Mucosa of descending colon (tissue), 3 donors: ENCODE measurements at regions not wholly inside any gene's neighbourhood (a gene's known extent, or its start where the extent isn't known, plus 50 kb on each side); places are given as distances from the start of the nearest gene placed in this dataset.

Experiments
- ATAC-seq: fragments of 200-7000 bp; cut with Tn5 transposase; one replicate; pipeline ENCODE4 v1.9.1; 2020; ENCODE audit warnings: mild to moderate bottlenecking, moderate library complexity
- DNase-seq, 3 donors: peaks; one replicate each; pipeline ENCODE4 v3.0.0-alpha.2; 2020
- H3K36me3 ChIP-seq: fragments of 200-600 bp; one replicate; pipeline ENCODE4 v1.8.0; 2021; ENCODE audit warnings: low read depth, mild to moderate bottlenecking
- H3K4me1 ChIP-seq: fragments of 200-600 bp; one replicate; pipeline ENCODE4 v1.8.0; 2021; ENCODE audit warnings: low read depth, mild to moderate bottlenecking
- H3K4me3 ChIP-seq: fragments of 200-600 bp; one replicate; pipeline ENCODE4 v1.8.0; 2021; ENCODE audit warnings: mild to moderate bottlenecking
- H3K9me3 ChIP-seq: fragments of 200-600 bp; one replicate; pipeline ENCODE4 v1.8.0; 2021; ENCODE audit warnings: mild to moderate bottlenecking
- intact Hi-C, 2 donors: fragments of 100-400 bp; cut with DNase I in 1 of 2; cut with micrococcal nuclease in 1 of 2; formaldehyde crosslinking; loops; one replicate each; pipeline versions ENCODE4 v1.11.0 to v1.11.1; 2022; cut with DNase I, micrococcal nuclease
- TF ChIP-seq, protein P1 (sequence below): fragments of 200-600 bp; IDR thresholded peaks from one replicate; pipeline ENCODE4 v1.8.0; 2022; ENCODE audit warnings: antibody characterized with exemption, mild to moderate bottlenecking
- donor health status: DM: no; HTN: no; CAD: no; lungs with moderate emphysema.
- donor health status: DM: no; HTN: no; CAD: no.
- donor health status: DM: no; HTN: yes; CAD: no.

DNA sequence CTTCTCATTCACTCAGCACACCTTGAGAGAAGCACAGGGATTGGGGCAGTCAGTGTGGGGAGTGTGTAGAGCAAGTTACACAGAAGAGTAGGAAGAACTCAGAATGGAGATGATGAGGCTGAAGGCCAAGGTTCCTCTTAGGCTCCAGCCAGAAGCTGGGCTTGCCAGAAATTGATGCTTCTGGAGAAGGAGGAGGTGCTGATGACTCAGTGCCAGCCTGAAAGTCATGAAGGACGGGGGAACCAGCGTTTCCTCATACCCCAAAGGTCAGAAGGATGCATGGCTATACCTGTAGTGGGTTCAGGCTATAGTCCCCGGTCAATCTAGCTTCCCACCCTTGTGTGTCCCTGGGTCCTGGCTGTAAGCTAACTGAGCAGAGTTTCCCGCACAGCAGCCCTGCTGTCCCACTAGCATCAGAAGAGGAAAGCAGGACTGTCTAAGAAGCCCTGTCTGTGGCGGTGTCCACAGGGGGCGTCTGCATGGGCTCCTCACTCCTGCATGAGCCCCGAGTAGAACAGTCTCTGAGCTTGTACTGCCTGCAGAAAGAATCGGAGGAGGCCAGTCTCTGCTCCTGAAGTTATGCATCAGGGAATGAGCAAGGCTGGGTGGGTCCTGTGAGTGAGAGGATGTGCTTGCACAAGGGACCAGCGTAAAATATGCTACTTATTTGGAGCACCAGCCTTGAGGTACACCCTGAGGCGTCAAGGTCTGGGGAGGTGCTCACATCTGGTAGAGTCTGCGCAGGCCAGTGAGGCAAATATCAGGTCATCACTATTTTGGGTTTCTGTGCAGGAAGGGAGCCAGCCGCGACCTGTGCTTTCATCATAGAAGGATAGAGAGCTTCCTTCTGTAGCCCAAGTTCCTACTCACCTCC lies 148.5 kb downstream of the MRPL14 start:
- H3K4me3 ChIP-seq = no peak overlapping the region
- DNase-seq (no peak), ATAC-seq (no peak)
- H3K36me3 ChIP-seq = no peaks in the 10 kb centered on the region
- intact Hi-C loops = no loop called here
- TF ChIP-seq, protein P1, sequence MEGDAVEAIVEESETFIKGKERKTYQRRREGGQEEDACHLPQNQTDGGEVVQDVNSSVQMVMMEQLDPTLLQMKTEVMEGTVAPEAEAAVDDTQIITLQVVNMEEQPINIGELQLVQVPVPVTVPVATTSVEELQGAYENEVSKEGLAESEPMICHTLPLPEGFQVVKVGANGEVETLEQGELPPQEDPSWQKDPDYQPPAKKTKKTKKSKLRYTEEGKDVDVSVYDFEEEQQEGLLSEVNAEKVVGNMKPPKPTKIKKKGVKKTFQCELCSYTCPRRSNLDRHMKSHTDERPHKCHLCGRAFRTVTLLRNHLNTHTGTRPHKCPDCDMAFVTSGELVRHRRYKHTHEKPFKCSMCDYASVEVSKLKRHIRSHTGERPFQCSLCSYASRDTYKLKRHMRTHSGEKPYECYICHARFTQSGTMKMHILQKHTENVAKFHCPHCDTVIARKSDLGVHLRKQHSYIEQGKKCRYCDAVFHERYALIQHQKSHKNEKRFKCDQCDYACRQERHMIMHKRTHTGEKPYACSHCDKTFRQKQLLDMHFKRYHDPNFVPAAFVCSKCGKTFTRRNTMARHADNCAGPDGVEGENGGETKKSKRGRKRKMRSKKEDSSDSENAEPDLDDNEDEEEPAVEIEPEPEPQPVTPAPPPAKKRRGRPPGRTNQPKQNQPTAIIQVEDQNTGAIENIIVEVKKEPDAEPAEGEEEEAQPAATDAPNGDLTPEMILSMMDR = no peak
- H3K9me3 ChIP-seq = no peaks in the 10 kb centered on the region
- no peaks in the 10 kb centered on the region for H3K4me1 ChIP-seq

DNA sequence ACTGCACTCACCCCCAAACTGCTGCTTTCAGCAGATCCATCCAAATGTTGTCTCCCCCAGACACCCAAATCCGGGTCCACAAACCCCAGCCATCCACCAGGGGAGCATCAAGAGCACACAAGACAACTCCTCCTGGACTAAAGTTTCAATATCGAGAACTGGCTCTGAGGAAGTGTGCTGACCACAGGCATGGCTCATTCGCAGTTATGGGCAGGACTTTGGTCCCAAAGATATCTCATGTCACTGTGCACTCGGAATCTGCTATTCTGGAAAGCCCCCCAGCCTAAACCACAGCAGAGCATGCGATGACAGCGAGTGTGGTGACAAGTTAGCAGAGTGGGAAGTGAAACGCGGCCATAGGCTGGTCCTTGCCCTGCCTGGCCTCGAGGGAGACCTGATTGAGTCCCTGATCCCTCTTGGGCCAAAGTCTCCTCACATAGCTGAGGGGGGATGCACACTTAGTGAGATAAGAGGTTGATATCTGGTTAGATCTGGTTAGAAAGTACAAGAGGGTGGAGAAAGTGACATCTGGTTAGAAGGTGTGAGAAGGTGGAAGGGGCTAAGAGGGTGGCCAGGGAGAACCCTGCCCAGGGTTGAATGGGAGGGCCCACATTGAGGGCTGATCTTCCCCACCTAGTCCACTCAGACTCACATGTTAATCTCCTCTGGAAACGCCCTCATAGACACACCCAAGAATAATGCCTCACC lies 149.7 kb downstream of the MRPL14 start:
- H3K9me3 ChIP-seq = no peaks in the 10 kb centered on the region
- H3K36me3 ChIP-seq = no peaks in the 10 kb centered on the region
- intact Hi-C loops = no loop called here
- no peak overlapping the region for H3K4me3 ChIP-seq
- no peaks in the 10 kb centered on the region for H3K4me1 ChIP-seq
- TF ChIP-seq, protein P1 = no peak
- no peak for DNase-seq
- no peak for ATAC-seq

DNA sequence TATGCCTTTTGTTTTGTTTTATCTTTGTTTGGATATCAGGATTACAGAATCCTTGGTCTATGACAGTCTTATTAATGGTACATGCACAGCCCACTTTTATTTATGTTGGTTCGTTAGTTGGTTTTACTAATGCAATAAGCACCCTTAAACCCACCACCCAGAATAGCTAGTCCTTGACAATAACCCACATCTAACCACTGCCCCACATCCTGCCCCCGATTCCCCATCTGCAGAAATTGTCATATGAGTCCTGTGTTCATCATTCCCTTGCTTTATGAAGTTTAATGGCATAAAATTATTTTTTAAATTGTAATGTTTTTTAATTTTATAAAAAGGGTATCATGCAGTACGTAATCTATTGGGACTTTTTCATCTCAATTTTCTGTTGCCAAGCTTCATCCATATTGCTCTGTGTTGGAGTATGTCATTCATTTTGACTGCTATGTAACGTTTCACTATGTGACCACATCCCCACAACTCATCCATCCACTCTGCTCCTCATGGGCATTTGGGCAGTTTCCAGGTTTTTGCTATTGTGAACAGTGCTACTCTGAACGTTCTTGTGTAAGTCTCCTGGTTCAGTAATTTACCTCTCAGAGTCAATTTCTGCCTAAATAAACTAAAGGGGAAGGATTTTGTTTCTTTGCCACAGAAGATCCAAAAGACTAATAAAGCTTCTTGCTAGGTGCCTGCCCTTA lies 150.4 kb downstream of the MRPL14 start:
- Histone ChIP-seq H3K9me3 (no peaks in the 10 kb centered on the region), H3K36me3 (no peaks in the 10 kb centered on the region), H3K4me3 (no peak overlapping the region), H3K4me1 (no peaks in the 10 kb centered on the region)
- DNase-seq = no peak
- ATAC-seq = no peak
- intact Hi-C loops = no loop called here
- TF ChIP-seq, protein P1 = no peak

DNA sequence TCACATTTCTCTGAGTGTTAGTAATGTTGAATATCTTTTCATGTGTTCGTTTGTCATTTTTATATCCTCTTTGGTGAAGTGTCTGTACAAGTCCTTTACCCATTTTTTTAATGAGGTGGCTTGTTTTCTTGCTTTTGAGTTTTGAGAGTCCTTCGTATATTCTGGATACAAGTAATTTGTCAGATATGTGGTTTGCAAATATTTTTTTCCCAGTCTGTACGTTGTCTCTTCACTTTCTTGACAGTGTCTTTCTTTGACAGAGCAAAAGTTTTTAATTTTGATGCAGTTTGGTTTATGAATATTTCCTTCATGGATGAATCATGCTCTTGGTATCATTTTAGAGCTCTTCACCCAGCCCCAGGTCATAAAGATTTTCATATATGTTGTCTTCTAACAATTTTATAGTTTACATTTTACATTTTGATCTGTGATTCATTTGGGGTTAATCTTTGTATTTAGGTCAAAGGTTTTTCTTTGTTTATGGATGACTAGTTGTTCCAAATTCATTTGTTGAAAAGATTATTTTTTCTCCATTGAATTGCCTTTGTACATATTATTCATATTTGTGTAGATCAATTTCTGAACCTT lies 152.5 kb downstream of the MRPL14 start:
- Histone ChIP-seq H3K36me3 (no peaks in the 10 kb centered on the region), H3K9me3 (no peaks in the 10 kb centered on the region), H3K4me3 (no peak overlapping the region), H3K4me1 (no peaks in the 10 kb centered on the region)
- TF ChIP-seq, protein P1 = no peak
- intact Hi-C loops = no loop called here
- DNase-seq = no peak
- ATAC-seq = no peak

DNA sequence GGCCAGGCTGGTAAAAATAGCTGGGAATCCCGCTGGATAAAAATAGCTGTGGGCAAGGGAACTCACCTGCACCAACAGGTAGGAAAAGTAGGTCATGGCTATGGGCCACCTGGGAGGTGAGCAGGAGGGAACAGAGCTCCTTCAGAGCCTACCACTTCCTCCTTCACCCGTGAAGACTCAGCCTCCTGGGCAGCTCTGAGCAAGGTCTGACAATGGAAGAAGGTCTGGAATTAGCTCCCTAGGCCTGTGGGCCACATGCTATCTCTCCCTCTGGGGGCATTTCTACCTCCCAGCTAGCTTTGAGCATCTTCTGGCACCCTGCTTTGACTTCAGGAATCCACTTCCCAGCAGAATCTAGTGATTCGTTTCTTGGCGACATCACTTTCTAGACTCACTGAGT lies 153.9 kb downstream of the MRPL14 start:
- ATAC-seq = peak; percentile 32
- intact Hi-C loops = no loop called here

More for the DNA sequence above, 153.9 kb downstream of the MRPL14 start:
- DNase-seq = no peak
- Histone ChIP-seq H3K36me3 (no peaks in the 10 kb centered on the region), H3K4me1 (no peaks in the 10 kb centered on the region), H3K4me3 (no peak overlapping the region), H3K9me3 (no peaks in the 10 kb centered on the region)
- TF ChIP-seq, protein P1 = no peak
